ENCODE measurements at regions not wholly inside any gene's neighbourhood (a gene's known extent, or its start where the extent isn't known, plus 50 kb on each side); places are given as distances from the start of the nearest gene placed in this dataset.

GRCh38 chr5:162382839-162383238, 315.3 kb downstream of the GABRG2 start:
- no peak overlapping the region for H3K4me3 ChIP-seq (ENCODE audit: low read depth, low read length)
- DNase-seq (ENCODE audit: low read depth): no peak
- TF ChIP-seq POLR2A (IDR thresholded peaks at IDR 0.05; ENCODE audit: extremely low read depth, insufficient read length) (no peak), MYC (IDR thresholded peaks at IDR 0.05; ENCODE audit: low read depth, low read length) (no peak), CTCF (IDR thresholded peaks at IDR 0.05; ENCODE audit: low read depth, low read length) (no peak)
- TF ChIP-seq, protein P1, sequence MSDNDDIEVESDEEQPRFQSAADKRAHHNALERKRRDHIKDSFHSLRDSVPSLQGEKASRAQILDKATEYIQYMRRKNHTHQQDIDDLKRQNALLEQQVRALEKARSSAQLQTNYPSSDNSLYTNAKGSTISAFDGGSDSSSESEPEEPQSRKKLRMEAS (IDR thresholded peaks at IDR 0.05; ENCODE audit: low read depth, low read length): no peak

DNA sequence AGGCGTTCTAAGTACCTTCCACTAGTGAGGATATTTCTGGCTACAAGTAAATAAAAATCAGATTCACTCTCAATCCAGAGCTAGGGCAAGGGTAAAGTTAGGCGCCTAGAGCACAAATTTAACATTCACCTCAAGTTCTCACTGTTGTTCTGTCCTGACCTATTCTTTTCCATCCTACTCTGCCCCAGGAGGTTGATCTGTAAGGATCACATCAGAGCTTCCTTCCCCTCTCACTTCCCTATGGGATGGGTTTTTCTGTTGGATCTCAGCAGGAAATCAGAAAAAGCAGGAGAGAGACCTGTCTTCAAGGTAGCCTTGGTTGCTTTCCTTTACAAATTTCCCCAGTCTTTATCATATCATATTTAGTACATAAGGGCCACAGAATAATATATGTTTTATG, 316.7 kb downstream of the GABRG2 start:
- DNase-seq (ENCODE audit: low read depth): no peak
- H3K4me3 ChIP-seq (ENCODE audit: low read depth, low read length): no peak overlapping the region
- TF ChIP-seq MYC (IDR thresholded peaks at IDR 0.05; ENCODE audit: low read depth, low read length) (no peak), CTCF (IDR thresholded peaks at IDR 0.05; ENCODE audit: low read depth, low read length) (no peak), POLR2A (IDR thresholded peaks at IDR 0.05; ENCODE audit: extremely low read depth, insufficient read length) (no peak)
- TF ChIP-seq, protein P1 (IDR thresholded peaks at IDR 0.05; ENCODE audit: low read depth, low read length): no peak

GRCh38 chr5:162391833-162392232, 324.3 kb downstream of the GABRG2 start:
- DNase-seq (ENCODE audit: low read depth): no peak
- no peak for TF ChIP-seq MYC (IDR thresholded peaks at IDR 0.05; ENCODE audit: low read depth, low read length)
- TF ChIP-seq POLR2A (IDR thresholded peaks at IDR 0.05; ENCODE audit: extremely low read depth, insufficient read length): no peak
- H3K4me3 ChIP-seq (ENCODE audit: low read depth, low read length): no peak overlapping the region

- TF ChIP-seq, protein P1 (IDR thresholded peaks at IDR 0.05; ENCODE audit: low read depth, low read length): no peak
- TF ChIP-seq POLR2A (IDR thresholded peaks at IDR 0.05; ENCODE audit: extremely low read depth, insufficient read length): no peak
- TF ChIP-seq MYC (IDR thresholded peaks at IDR 0.05; ENCODE audit: low read depth, low read length): no peak
- no peak for TF ChIP-seq CTCF (IDR thresholded peaks at IDR 0.05; ENCODE audit: low read depth, low read length)
- no peak overlapping the region for H3K4me3 ChIP-seq (ENCODE audit: low read depth, low read length)
- DNase-seq (ENCODE audit: low read depth): no peak
Measured at GRCh38 chr5:162392336-162392735, 324.8 kb downstream of the GABRG2 start.

- no peak overlapping the region for H3K4me3 ChIP-seq (ENCODE audit: low read depth, low read length)
- DNase-seq (ENCODE audit: low read depth): no peak
- TF ChIP-seq, protein P1 (IDR thresholded peaks at IDR 0.05; ENCODE audit: low read depth, low read length): no peak
- TF ChIP-seq MYC (IDR thresholded peaks at IDR 0.05; ENCODE audit: low read depth, low read length): no peak
- no peak for TF ChIP-seq POLR2A (IDR thresholded peaks at IDR 0.05; ENCODE audit: extremely low read depth, insufficient read length)
- TF ChIP-seq CTCF (IDR thresholded peaks at IDR 0.05; ENCODE audit: low read depth, low read length): no peak
Measured at GRCh38 chr5:162393534-162393933, 326.0 kb downstream of the GABRG2 start.

- H3K4me3 ChIP-seq (ENCODE audit: low read depth, low read length): no peak overlapping the region
- TF ChIP-seq, protein P1 (IDR thresholded peaks at IDR 0.05; ENCODE audit: low read depth, low read length): no peak
- TF ChIP-seq CTCF (IDR thresholded peaks at IDR 0.05; ENCODE audit: low read depth, low read length) (no peak), POLR2A (IDR thresholded peaks at IDR 0.05; ENCODE audit: extremely low read depth, insufficient read length) (no peak), MYC (IDR thresholded peaks at IDR 0.05; ENCODE audit: low read depth, low read length) (no peak)
- no peak for DNase-seq (ENCODE audit: low read depth)
Measured at GRCh38 chr5:162407614-162408013, 340.0 kb downstream of the GABRG2 start.

All from NB4 (cell line).